ENCODE measurements at regions not wholly inside any gene's neighbourhood (a gene's known extent, or its start where the extent isn't known, plus 50 kb on each side); places are given as distances from the start of the nearest gene placed in this dataset.

DNA sequence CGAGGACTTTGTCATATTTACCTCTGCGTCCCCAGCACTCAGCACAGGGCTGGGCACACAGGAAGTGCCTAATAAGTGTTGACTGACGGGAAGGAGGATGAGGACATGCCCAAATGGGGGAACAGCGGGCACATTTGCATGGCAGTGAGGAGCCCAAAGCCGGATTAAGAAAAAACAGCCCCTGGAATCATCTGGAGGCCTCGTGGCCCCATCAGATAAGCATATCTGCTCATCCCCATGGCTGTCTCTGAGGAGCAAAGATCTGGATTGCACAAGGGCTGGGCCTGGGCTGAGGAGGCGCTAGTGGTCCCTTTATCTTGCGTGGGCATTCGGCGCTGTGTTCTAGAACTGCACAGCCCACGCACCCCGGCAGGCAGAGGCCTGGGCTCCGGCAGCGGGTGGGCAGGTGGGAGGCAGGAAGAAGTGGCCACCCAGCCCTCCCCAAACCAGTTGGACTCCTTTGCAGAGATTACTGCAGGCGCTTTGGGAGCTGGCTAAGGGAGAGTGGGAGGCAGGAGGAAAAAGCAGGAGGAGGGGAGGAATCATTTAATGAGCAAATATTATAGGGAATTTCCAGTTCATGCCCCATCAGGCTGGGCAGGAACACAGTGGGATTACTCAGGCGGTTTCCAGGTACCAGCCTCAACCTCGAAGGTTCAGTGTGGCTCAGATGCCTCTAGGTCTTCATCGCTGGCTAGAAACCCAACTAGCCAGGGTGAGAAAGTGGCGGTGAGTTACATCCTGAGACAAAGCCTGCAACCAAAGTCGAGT, 108.1 kb downstream of the CEBPB start:
- TF ChIP-seq, protein P1, sequence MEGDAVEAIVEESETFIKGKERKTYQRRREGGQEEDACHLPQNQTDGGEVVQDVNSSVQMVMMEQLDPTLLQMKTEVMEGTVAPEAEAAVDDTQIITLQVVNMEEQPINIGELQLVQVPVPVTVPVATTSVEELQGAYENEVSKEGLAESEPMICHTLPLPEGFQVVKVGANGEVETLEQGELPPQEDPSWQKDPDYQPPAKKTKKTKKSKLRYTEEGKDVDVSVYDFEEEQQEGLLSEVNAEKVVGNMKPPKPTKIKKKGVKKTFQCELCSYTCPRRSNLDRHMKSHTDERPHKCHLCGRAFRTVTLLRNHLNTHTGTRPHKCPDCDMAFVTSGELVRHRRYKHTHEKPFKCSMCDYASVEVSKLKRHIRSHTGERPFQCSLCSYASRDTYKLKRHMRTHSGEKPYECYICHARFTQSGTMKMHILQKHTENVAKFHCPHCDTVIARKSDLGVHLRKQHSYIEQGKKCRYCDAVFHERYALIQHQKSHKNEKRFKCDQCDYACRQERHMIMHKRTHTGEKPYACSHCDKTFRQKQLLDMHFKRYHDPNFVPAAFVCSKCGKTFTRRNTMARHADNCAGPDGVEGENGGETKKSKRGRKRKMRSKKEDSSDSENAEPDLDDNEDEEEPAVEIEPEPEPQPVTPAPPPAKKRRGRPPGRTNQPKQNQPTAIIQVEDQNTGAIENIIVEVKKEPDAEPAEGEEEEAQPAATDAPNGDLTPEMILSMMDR (IDR thresholded peaks at IDR 0.05): no peak
- Histone ChIP-seq H3K4me1 (ENCODE audit: control insufficient read depth in 1 of 2, insufficient read depth in 1 of 2, low read depth in 1 of 2, low read length in 1 of 2) (peaks cover 47 to 51% of the 10 kb centered on the region in 2 experiments), H3K4me3 (ENCODE audit: low read depth in 1 of 2, low read length in 1 of 2) (peak overlapping the region; percentile 45 to 49), H3K36me3 (no peaks in the 10 kb centered on the region), H3K27ac (peak overlapping the region; percentile 96), H3K27me3 (no peaks in the 10 kb centered on the region), H3K9me3 (no peaks in the 10 kb centered on the region)

DNA sequence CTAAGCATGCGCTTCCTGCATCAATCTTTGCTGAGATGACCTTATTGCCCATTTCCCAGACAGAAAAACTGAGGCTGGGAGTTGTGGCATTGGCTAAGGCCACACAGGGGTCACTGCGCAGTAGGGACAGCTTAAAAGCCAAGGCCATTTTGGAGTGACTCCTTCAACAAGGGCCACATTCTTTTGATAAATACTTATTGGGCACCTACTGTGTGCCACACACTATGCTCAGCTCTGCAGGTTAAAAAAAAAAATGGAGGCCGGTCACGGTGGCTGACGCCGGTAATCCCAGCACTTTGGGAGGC, 108.6 kb downstream of the CEBPB start:
- Histone ChIP-seq H3K36me3 (no peaks in the 10 kb centered on the region), H3K4me1 (ENCODE audit: control insufficient read depth in 1 of 2, insufficient read depth in 1 of 2, low read depth in 1 of 2, low read length in 1 of 2) (peaks cover 49 to 52% of the 10 kb centered on the region in 2 experiments), H3K4me3 (ENCODE audit: low read depth in 1 of 2, low read length in 1 of 2) (no peak overlapping the region)

DNA sequence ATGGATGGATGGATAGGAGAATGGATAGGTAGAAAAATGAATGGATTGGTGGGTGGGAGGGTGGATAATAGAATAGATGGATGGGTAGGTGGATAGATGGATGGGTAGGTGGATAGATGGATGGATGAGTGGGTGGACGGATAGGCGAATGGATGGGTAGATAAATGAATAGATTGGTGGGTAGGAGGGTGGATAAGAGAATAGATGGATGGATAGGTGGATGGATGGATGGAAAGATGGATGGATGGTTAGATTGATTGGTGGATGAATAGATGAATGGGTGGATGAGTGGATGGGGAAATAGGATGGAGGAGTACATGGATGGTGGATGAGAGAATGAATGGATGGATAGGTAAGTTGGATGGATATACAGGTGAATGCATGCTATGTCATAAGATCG, 110.5 kb downstream of the CEBPB start:
- no peaks in the 10 kb centered on the region for H3K27me3 ChIP-seq
- no peaks in the 10 kb centered on the region for H3K9me3 ChIP-seq
- no peak overlapping the region for H3K4me3 ChIP-seq (ENCODE audit: low read depth in 1 of 2, low read length in 1 of 2)
- TF ChIP-seq, protein P1 (IDR thresholded peaks at IDR 0.05): no peak
- H3K4me1 ChIP-seq (ENCODE audit: control insufficient read depth in 1 of 2, insufficient read depth in 1 of 2, low read depth in 1 of 2, low read length in 1 of 2): peaks cover 50 to 57% of the 10 kb centered on the region in 2 experiments
- H3K27ac ChIP-seq: no peak overlapping the region
- H3K36me3 ChIP-seq: no peaks in the 10 kb centered on the region

More for the DNA sequence above, 108.6 kb downstream of the CEBPB start:
- no peaks in the 10 kb centered on the region for H3K9me3 ChIP-seq
- H3K27ac ChIP-seq: peak overlapping the region; percentile 14
- TF ChIP-seq, protein P1 (IDR thresholded peaks at IDR 0.05): no peak
- no peaks in the 10 kb centered on the region for H3K27me3 ChIP-seq

DNA sequence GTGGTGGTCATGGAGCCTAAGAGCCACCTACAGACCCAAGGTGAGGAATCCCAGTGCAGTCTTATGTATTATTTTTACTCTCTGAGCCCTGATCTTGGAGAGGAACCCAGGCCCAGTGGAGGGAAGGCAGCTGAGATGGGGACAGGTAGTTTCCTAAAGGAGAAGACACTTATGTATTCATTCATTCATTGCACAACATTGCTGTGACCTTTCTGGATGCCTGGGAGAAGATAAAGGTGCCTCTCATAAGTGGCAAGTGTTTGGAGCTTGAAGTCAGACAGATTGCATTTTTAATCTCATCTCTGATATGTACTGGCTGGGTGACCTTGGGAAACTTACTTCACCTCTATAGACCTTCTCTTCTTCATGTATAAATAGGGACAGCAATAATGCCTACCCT, 111.1 kb downstream of the CEBPB start:
- H3K4me3 ChIP-seq (ENCODE audit: low read depth in 1 of 2, low read length in 1 of 2): no peak overlapping the region
- peaks cover 44 to 52% of the 10 kb centered on the region in 2 experiments for H3K4me1 ChIP-seq (ENCODE audit: control insufficient read depth in 1 of 2, insufficient read depth in 1 of 2, low read depth in 1 of 2, low read length in 1 of 2)
- TF ChIP-seq, protein P1 (IDR thresholded peaks at IDR 0.05): no peak
- H3K36me3 ChIP-seq: no peaks in the 10 kb centered on the region
- no peaks in the 10 kb centered on the region for H3K9me3 ChIP-seq
- H3K27me3 ChIP-seq: no peaks in the 10 kb centered on the region
- peak overlapping the region; percentile 23 for H3K27ac ChIP-seq

DNA sequence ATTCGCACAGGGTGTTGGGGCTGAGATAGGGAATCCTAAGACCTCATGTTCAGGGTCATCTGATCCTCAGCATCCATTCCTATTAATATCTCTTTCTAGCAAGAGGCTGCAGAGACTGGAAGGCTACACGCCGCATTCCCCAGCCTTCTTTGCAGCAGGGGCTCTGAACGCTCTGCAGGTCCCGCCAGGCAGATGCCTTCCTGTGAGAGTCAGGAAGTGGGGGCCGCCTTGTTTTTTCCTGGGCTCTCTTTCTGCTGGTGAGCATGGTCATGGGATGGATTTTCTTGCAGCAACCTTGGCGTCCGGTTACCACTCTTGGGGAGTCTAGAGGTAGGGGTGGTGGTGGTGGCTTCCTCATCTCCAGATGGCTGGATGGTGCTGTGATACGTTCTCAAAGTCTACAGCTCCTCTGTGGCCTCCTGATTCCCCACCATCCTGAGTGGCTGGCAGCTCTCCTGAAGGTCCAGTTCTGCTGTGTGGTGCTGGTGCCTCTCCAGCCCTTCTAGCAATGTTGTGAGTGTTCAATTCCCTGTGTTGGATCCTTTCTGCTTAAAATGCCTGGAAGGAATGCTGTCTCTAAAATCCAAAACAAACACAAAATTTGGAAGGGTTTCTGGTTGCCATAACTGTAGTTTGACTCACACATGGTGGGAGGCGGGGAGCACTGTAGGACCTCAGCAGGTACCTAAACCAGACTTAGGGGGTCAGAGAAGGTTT, 111.9 kb downstream of the CEBPB start:
- H3K9me3 ChIP-seq: no peaks in the 10 kb centered on the region
- TF ChIP-seq, protein P1 (IDR thresholded peaks at IDR 0.05): no peak
- H3K36me3 ChIP-seq: no peaks in the 10 kb centered on the region
- H3K27ac ChIP-seq: peak overlapping the region; percentile 23
- H3K4me1 ChIP-seq (ENCODE audit: control insufficient read depth in 1 of 2, insufficient read depth in 1 of 2, low read depth in 1 of 2, low read length in 1 of 2): peaks cover 40 to 48% of the 10 kb centered on the region in 2 experiments
- no peaks in the 10 kb centered on the region for H3K27me3 ChIP-seq
- no peak overlapping the region for H3K4me3 ChIP-seq (ENCODE audit: low read depth in 1 of 2, low read length in 1 of 2)
